CD14-positive monocyte (primary cell): ENCODE measurements at regions not wholly inside any gene's neighbourhood (a gene's known extent, or its start where the extent isn't known, plus 50 kb on each side); places are given as distances from the start of the nearest gene placed in this dataset.

Source experiments
- DNase-seq, 3 donors: peaks; one replicate each; pipeline ENCODE4 v3.0.0-alpha.2; 2011 to 2022
- H2AFZ ChIP-seq: 2 replicates; pipeline ENCODE4 v1.6.0; 2012; ENCODE audit warnings: mild to moderate bottlenecking, low read depth, low read length, inconsistent platforms; ENCODE audit not compliant: insufficient read depth, poor library complexity, severe bottlenecking
- H3K27ac ChIP-seq, 2 donors: 1 replicate in 1 of 2; 2 replicates in 1 of 2; pipeline ENCODE4 v1.5.1; 2012 to 2013; ENCODE audit warnings: low read length in 2 of 2, control low read depth in 1 of 2, inconsistent platforms in 1 of 2, low read depth in 1 of 2, mild to moderate bottlenecking in 1 of 2
- H3K27me3 ChIP-seq, 2 donors: one replicate each; pipeline versions ENCODE4 v1.6.0 to v1.6.1; 2011 to 2013; ENCODE audit warnings: low read length in 2 of 2; ENCODE audit not compliant: control insufficient read depth in 2 of 2, insufficient read depth in 2 of 2
- H3K36me3 ChIP-seq, 2 donors: replicated peaks in 1 of 2; 1 replicate in 1 of 2; 2 replicates in 1 of 2; pipeline versions ENCODE4 v1.5.1 to v1.6.1; 2012 to 2013; ENCODE audit warnings: low read length in 2 of 2, control low read depth in 1 of 2, inconsistent platforms in 1 of 2, mild to moderate bottlenecking in 1 of 2; ENCODE audit not compliant: insufficient read depth in 2 of 2, control insufficient read depth in 1 of 2
- H3K4me1 ChIP-seq, 2 donors: 1 replicate in 1 of 2; 2 replicates in 1 of 2; pipeline versions ENCODE4 v1.5.1 to v1.6.1; 2012 to 2013; ENCODE audit warnings: low read length in 2 of 2, control low read depth in 1 of 2, inconsistent platforms in 1 of 2, mild to moderate bottlenecking in 1 of 2, moderate library complexity in 1 of 2; ENCODE audit not compliant: insufficient read depth in 2 of 2, control insufficient read depth in 1 of 2
- H3K4me2 ChIP-seq: replicated peaks from 2 replicates; pipeline ENCODE3; 2012; ENCODE audit warnings: low read length, moderate library complexity, mild to moderate bottlenecking; ENCODE audit not compliant: poor library complexity, severe bottlenecking; ENCODE audit errors: extremely low read depth
- H3K4me3 ChIP-seq, 3 experiments: fragments of 200-600 bp in 1 of 3; sonication (generic) in 1 of 3; replicated peaks in 1 of 3; 1 replicate in 2 of 3; 2 replicates in 1 of 3; pipeline ENCODE4 v1.5.1; 2011 to 2013; ENCODE audit warnings: low read length in 3 of 3, mild to moderate bottlenecking in 3 of 3, control low read depth in 2 of 3, low read depth in 2 of 3, inconsistent platforms in 1 of 3, moderate library complexity in 1 of 3
- H3K79me2 ChIP-seq: 2 replicates; pipeline ENCODE4 v1.6.0; 2012; ENCODE audit warnings: mild to moderate bottlenecking, control low read depth, inconsistent platforms, low read length, moderate library complexity; ENCODE audit not compliant: insufficient read depth
- H3K9ac ChIP-seq: 2 replicates; pipeline ENCODE4 v1.6.0; 2017; ENCODE audit warnings: low read length, mild to moderate bottlenecking; ENCODE audit not compliant: insufficient read depth, poor library complexity, severe bottlenecking
- H3K9me3 ChIP-seq, 2 donors: replicated peaks in 1 of 2; 1 replicate in 1 of 2; 2 replicates in 1 of 2; pipeline versions ENCODE4 v1.5.1 to v1.6.1; 2012 to 2013; ENCODE audit warnings: low read length in 2 of 2, control low read depth in 1 of 2; ENCODE audit not compliant: control insufficient read depth in 1 of 2, insufficient read depth in 1 of 2
- H4K20me1 ChIP-seq: 2 replicates; pipeline ENCODE4 v1.6.0; 2012; ENCODE audit warnings: mild to moderate bottlenecking, low read length, control low read depth, moderate library complexity; ENCODE audit not compliant: insufficient read depth
- H3K27ac Mint-ChIP-seq, 7 donors: one replicate each; pipeline ENCODE4 v1.8.0; 2020; ENCODE audit warnings: mild to moderate bottlenecking in 7 of 7, mixed read lengths in 7 of 7, moderate library complexity in 6 of 7, inconsistent platforms in 2 of 7
- H3K27me3 Mint-ChIP-seq, 3 donors: one replicate each; pipeline ENCODE4 v1.8.0; 2021 to 2022; ENCODE audit warnings: low read depth in 3 of 3, mild to moderate bottlenecking in 3 of 3, mixed read lengths in 3 of 3, moderate library complexity in 3 of 3, inconsistent platforms in 1 of 3
- H3K36me3 Mint-ChIP-seq, 2 donors: one replicate each; pipeline ENCODE4 v1.8.0; 2020; ENCODE audit warnings: mixed read lengths in 2 of 2, inconsistent platforms in 1 of 2, mild to moderate bottlenecking in 1 of 2
- H3K4me1 Mint-ChIP-seq: one replicate; pipeline ENCODE4 v1.8.0; 2020; ENCODE audit warnings: mild to moderate bottlenecking, mixed read lengths
- H3K4me3 Mint-ChIP-seq, 2 donors: one replicate each; pipeline ENCODE4 v1.8.0; 2020; ENCODE audit warnings: mild to moderate bottlenecking in 2 of 2, mixed read lengths in 2 of 2, moderate library complexity in 1 of 2
- H3K9me3 Mint-ChIP-seq, 7 donors: one replicate each; pipeline ENCODE4 v1.8.0; 2020 to 2022; ENCODE audit warnings: mixed read lengths in 7 of 7, mild to moderate bottlenecking in 6 of 7, moderate library complexity in 6 of 7, inconsistent platforms in 2 of 7
- CTCF ChIP-seq: fragments of 200-600 bp; IDR thresholded peaks from one replicate; pipeline ENCODE4 v1.8.0; 2022; ENCODE audit warnings: antibody characterized with exemption, mild to moderate bottlenecking
- WGBS: methylation state at CpG from one replicate; pipeline ENCODE4 v1.1.5; 2013; ENCODE audit warnings: missing lambda C conversion rate; ENCODE audit not compliant: insufficient coverage; 5-methylcytosine and 5-hydroxymethylcytosine counted together
- intact Hi-C, 2 donors: fragments of 100-400 bp; cut with micrococcal nuclease; formaldehyde crosslinking; loops; one replicate each; pipeline versions ENCODE4 v1.15.0 to v1.15.1; 2023

- Histone ChIP-seq H3K79me2 (no peaks in the 10 kb centered on the region), H3K4me3 (no peak overlapping the region), H3K9me3 (peaks cover 5 to 7% of the 10 kb centered on the region in 2 donors), H3K9ac (no peak overlapping the region), H3K4me1 (no peaks in the 10 kb centered on the region), H4K20me1 (no peaks in the 10 kb centered on the region), H2AFZ (no peak overlapping the region), H3K27me3 (no peaks in the 10 kb centered on the region), H3K27ac (no peak overlapping the region), H3K36me3 (no peaks in the 10 kb centered on the region), H3K4me2 (no peak overlapping the region)
- Mint-ChIP-seq H3K27me3 (no peaks in the 10 kb centered on the region), H3K36me3 (no peaks in the 10 kb centered on the region), H3K4me3 (no peak overlapping the region), H3K4me1 (no peaks in the 10 kb centered on the region), H3K27ac (no peak overlapping the region), H3K9me3 (peaks cover 1 to 9% (median 3%) of the 10 kb centered on the region in 7 donors)
- no peak for TF ChIP-seq CTCF
- no CpG with 5 or more reads among the region's 1 CpG for WGBS
- intact Hi-C loops, result no loop called here
- DNase-seq, result no peak
Measured at GRCh38 chr9:23979491-23979890, 153.5 kb upstream of the ELAVL2 start.

GRCh38 chr9:23962101-23962500 is 136.1 kb upstream of the ELAVL2 start:
- Histone ChIP-seq H3K4me3 (no peak overlapping the region), H3K36me3 (no peaks in the 10 kb centered on the region), H3K9me3 (peaks cover 14 to 15% of the 10 kb centered on the region in 2 donors), H3K27ac (no peak overlapping the region), H3K9ac (no peak overlapping the region), H2AFZ (no peak overlapping the region), H3K79me2 (no peaks in the 10 kb centered on the region), H3K4me2 (no peak overlapping the region), H4K20me1 (no peaks in the 10 kb centered on the region), H3K4me1 (no peaks in the 10 kb centered on the region), H3K27me3 (no peaks in the 10 kb centered on the region)
- 100% methylated on average over 1 of the region's 2 CpGs for WGBS
- Mint-ChIP-seq H3K36me3 (no peaks in the 10 kb centered on the region), H3K4me1 (no peaks in the 10 kb centered on the region), H3K4me3 (no peak overlapping the region), H3K27ac (no peak overlapping the region), H3K9me3 (peaks cover 6 to 18% (median 12%) of the 10 kb centered on the region in 7 donors), H3K27me3 (peaks cover 0 to 3% (median 2%) of the 10 kb centered on the region in 3 donors)
- no peak for TF ChIP-seq CTCF
- intact Hi-C loops, result no loop called here
- DNase-seq, result no peak
